Transverse colon (tissue), 4 donors: ENCODE measurements at regions not wholly inside any gene's neighbourhood (a gene's known extent, or its start where the extent isn't known, plus 50 kb on each side); places are given as distances from the start of the nearest gene placed in this dataset.
A peak's percentile ranks its signal among the peaks of the same experiment; 100 is the strongest.

Experiments
- CTCF ChIP-seq, 5 experiments: fragments of 200-600 bp in 3 of 5; fragments of 450-650 bp in 2 of 5; sonication (generic) in 3 of 5; IDR thresholded peaks; 1 replicate in 2 of 5; 2 replicates in 3 of 5; pipeline ENCODE4 v1.5.1; 2016 to 2017; ENCODE audit warnings: antibody characterized with exemption in 5 of 5, inconsistent platforms in 3 of 5, mild to moderate bottlenecking in 2 of 5, moderate library complexity in 1 of 5
- EP300 ChIP-seq: sonication (generic); formaldehyde crosslinking; IDR thresholded peaks from one replicate; pipeline ENCODE4 v1.6.1; 2017; ENCODE audit warnings: antibody characterized with exemption, low read depth
- POLR2A ChIP-seq: fragments of 450-650 bp; IDR thresholded peaks from one replicate; pipeline ENCODE4 v1.6.1; 2016; ENCODE audit warnings: antibody characterized with exemption, mild to moderate bottlenecking, moderate library complexity
- POLR2AphosphoS5 ChIP-seq, 3 donors: sonication (generic); formaldehyde crosslinking; IDR thresholded peaks; one replicate each; pipeline ENCODE4 v1.6.1; 2016; ENCODE audit warnings: antibody characterized with exemption in 3 of 3

- no peak for TF ChIP-seq POLR2A
- peak in 1 of 5 experiments; percentile 7 for TF ChIP-seq CTCF (IDR thresholded peaks at IDR 0.05)
- no peak for TF ChIP-seq EP300
- TF ChIP-seq POLR2AphosphoS5 (IDR thresholded peaks at IDR 0.05): no peak
Measured at GRCh38 chr11:103609117-103610066, 427.0 kb upstream of the DDI1 start.
